T-helper 22 cell (primary cell): ENCODE measurements at regions not wholly inside any gene's neighbourhood (a gene's known extent, or its start where the extent isn't known, plus 50 kb on each side); places are given as distances from the start of the nearest gene placed in this dataset.

ENCODE experiments used
- DNase-seq: peaks from one replicate; pipeline ENCODE4 v3.0.0-alpha.2; 2020; ENCODE audit warnings: low read depth

GRCh38 chr12:107472308-107472707 lies 213.3 kb upstream of the PWP1 start:
- DNase-seq, result no peak

DNA sequence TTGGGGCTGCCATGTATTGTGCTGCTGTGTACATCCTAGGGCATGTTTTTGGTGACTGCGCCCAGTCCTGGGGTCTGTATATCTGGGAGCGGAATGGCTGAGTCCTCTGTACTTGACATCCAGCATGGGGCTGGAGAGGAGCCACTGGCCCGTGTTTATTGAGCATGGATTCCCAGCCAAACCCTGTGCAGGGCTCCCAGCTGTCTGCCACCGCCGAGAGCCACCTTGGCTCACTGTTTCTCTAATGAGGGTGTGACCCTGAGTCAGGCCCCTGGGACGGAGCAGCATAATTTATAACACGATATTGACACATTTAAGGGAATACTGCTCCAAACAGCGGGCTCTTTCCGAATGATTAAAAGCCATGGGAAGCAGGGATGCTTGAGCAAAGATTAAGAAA lies 211.5 kb upstream of the PWP1 start:
- no peak for DNase-seq

GRCh38 chr12:107474639-107475539 lies 210.7 kb upstream of the PWP1 start:
- no peak for DNase-seq

GRCh38 chr12:107475900-107476299 lies 209.7 kb upstream of the PWP1 start:
- DNase-seq, result no peak

- DNase-seq, result no peak
These were observed 208.6 kb upstream of the PWP1 start for GRCh38 chr12:107477018-107477417.

GRCh38 chr12:107477947-107478610 lies 207.5 kb upstream of the PWP1 start:
- no peak for DNase-seq

GRCh38 chr12:107478881-107479280 lies 206.7 kb upstream of the PWP1 start:
- no peak for DNase-seq

- no peak for DNase-seq
These were observed 204.6 kb upstream of the PWP1 start for GRCh38 chr12:107480836-107481608.

DNA sequence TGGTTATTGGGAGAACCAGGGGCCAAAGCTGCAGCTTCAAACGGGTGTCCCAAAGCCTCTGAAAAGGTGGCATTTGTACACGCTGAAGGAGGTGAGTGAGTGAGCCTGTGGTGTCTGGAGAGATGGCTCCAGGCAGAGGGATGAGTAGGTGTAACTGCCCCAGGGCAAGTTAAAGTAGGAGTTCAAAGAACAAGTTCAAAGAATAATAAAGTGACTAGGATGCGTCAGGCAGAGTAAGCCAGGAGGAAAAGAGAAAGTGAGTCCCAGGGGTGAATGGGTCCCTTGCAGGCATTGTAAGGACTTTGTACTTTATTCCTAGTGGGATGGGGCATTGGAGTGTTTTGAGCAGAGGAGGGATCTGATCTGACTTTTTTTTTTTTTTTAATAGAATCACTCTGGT lies 201.4 kb upstream of the PWP1 start:
- no peak for DNase-seq

GRCh38 chr12:107484941-107485340 lies 200.7 kb upstream of the PWP1 start:
- no peak for DNase-seq

GRCh38 chr12:107485731-107486130 lies 199.9 kb upstream of the PWP1 start:
- DNase-seq, result no peak

DNA sequence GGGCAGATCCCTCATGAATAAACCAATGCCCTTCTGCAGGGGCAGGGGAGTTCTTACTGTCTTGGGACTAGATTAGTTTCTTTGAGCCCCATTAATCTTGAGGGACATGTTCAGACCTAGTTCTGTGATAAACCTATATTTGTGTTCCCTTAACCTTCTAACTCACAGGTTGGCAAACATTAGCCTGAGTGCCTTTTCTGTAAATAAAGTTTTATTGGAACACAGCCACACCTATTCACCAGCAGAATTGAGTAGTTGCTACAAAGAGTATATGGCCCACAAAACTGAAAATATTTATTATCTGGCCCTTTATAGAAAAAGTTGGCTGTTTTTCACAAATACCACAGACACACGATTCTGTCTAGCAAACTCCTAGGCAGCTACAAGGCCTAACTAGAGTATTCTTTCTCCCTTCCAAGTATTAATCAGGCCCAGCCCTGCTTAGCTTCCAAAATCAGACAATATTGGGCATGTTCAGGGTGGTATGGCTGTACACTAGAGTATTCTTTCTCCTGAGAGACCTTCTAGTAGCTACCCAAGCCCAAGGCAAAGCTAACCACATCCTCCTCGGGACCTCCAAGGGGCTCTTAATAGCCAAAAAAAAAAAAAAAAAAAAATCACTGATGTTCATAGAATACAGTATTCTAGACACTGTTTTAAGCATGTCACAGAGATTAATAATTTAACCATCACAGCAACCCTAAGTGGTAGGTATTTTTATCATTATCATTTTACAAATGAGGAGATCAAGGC lies 199.3 kb upstream of the PWP1 start:
- DNase-seq, result no peak

DNA sequence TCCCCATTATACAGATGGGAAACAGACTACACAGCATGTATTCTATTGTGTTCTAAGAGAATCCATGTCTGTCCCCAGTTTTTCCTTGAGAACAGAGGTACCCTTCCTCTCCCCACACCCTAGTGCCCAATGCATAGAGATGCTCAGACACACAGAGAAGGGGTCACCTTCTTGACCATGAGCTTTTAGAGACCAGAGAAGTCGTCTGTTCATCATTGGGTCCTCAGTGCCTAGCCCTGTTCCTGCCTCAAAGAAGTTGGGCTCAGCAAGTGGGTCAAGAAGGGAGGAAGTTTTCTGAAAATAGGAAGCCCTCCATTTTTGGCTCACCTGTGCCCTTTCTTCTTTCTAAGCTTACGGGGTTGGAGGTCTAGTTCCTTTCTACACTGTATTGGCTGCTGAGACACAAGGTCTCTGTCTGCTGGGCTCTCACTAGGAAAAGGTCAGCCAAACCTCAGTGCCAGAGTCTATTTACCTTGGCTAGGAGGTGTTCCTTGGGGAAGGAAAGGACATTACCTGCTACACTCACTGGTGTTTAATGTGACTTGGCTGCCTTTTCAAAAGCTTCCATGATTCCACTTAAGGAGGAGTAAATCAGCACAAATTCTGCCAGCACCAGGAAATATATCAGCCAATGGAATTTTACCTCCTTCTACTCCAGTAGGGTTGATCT lies 198.5 kb upstream of the PWP1 start:
- no peak for DNase-seq

DNA sequence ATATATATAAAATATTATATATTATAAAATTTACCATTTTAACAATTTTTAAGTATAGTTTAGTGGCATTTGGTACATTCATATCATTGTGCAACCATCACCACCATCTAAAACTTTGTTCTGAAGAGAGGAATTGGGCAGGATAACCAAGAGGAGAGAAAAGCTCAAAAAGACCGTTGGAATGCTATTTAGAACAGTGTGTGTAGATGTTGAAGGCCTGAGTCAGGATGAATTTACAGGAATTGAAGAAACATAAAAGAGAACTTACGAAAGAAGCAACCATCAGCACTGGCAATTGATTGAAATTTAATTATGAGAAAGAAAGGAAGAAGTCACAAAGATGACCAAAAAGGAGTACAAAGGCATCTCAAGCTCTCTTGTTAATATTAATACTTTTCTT lies 196.9 kb upstream of the PWP1 start:
- no peak for DNase-seq

DNA sequence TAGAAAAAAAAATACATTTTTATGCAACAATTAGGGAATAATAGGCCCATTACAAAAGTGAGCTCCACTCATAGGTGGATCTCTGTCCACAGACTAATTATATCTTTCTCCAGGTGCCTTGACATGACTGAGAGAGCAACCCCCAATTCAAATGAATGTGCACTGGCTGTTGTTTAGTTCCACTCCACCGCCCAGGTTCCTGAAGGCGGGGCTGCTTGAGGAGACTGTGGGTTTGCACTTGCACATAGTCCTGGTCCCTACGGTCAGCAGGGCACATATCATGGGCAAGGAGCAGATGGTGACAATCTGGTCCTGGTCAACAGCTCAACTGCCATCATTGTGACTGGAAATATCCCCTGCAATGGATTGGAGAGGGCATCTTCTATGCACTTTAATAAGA lies 195.6 kb upstream of the PWP1 start:
- DNase-seq, result no peak

DNA sequence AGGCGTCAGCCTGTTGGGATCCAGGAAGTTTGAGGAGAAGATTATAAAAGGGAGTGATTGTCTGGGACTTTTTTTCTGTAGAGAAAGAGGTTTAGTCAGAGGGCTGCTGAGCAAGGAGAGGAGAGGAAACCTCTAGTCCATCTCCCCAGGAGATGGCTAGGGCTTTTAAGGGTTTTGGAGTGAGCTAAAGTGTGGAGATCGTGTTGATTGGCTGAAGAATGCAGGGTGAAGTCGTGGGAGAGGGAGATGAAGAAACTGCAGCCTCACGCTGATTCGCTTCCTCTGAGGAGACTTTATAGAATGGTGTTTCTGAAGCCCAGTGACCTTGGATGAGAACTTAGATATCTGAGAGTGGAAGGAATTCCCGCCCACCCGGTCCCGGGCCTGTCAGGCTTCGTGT lies 193.7 kb upstream of the PWP1 start:
- DNase-seq, result no peak

- no peak for DNase-seq
These were observed 193.0 kb upstream of the PWP1 start for GRCh38 chr12:107492393-107493134.

DNA sequence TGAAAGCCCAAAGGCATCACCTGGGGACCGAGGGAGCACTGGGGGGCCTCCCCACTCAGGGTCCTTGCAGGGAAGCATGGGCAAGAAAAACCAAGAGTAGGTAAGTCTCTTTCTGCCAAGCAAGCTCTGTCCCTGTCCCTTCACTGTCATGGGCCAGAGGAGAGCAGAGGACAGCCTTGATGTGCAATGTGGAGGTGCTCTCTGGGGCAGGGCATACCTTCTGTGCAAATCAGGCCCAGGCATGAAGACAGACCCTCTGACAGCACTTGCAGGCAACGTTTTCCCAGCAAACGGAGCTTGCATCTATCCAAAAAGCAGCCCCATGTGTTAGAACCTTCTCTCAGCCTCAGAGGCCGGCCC lies 192.5 kb upstream of the PWP1 start:
- DNase-seq, result no peak

GRCh38 chr12:107493666-107494065 lies 191.9 kb upstream of the PWP1 start:
- DNase-seq, result no peak

DNA sequence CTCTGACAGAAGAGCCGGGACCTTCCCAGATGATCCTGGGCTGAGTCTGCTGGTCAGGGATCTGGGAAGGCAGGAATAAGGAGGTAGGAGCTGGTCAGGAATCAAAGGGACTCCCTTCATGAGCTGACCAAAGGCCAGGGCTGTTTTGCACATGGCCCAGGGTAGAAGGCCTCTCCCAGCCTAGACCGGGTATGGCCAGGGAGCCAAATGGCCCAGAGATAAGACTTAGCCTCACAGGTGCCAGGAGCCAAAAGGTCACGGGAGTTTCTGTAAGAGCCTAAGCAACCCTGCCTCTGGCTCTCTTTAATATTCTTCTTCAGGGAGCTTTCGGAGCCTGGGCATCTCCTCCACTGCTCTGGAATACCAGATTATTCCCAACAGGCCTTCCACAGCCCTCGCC lies 191.3 kb upstream of the PWP1 start:
- no peak for DNase-seq

DNA sequence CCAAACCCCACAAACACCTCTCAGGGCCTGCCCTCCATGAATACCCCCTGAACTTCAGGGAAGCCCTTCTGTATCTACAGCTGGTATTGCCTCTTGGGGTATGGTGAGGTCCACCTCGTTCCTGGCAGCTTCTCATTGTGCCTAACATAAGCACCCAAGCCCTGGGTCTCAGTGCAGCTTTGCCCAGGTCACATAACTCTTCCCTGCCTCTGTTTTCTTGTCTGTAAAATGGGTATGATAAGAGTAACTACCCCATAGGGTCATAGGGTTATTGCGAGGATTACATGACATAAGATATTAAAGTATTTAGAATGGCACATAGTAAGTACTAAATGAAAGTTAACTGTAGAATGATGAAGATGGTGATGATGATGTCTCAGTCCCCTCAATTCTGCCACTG lies 190.0 kb upstream of the PWP1 start:
- DNase-seq, result no peak
